ENCODE measurements at regions not wholly inside any gene's neighbourhood (a gene's known extent, or its start where the extent isn't known, plus 50 kb on each side); places are given as distances from the start of the nearest gene placed in this dataset.

DNA sequence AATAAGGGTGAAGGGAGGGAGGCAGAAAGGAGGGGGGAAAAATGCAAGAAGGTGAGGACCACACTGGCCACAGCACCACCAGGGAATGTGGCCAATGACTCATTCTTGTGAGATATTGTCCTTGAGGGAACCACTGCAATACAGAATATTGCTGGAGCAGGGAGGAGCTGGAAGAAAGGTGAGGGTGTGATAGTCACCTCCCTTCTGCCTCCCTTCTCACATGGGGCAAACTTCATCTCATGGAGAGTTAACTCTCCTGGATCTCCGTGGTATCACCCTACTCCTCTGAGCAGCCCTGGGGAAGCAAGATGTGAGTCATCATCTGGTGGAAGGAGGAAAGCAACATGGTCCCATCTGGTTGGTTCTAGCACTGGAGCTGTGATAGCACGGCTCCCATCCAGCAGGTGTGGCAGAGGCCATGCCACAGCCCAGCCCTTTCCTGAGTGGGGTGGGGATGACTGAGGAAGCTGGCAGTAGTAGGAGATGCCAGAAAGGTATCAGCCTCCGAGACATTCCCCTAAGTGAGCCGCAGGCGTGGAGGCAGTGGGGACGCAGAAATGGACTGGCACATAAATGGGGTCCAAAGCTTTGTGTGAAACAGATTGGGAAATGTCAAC, 115.9 kb upstream of the LPP start:
- Histone ChIP-seq H3K4me1 (ENCODE audit: control insufficient read depth, insufficient read depth, low read length) (no peaks in the 10 kb centered on the region), H3K36me3 (ENCODE audit: control insufficient read depth in 2 of 2, insufficient read depth in 1 of 2, low read length in 2 of 2) (no peaks in the 10 kb centered on the region), H3K4me3 (ENCODE audit: low read depth, low read length) (no peak overlapping the region), H3K9me3 (ENCODE audit: control insufficient read depth, insufficient read depth, low read depth, low read length) (no peaks in the 10 kb centered on the region), H3K27ac (ENCODE audit: extremely low read depth, low read depth, low read length) (no peak overlapping the region)
- ChIA-PET POLR2A (no interaction called here), CTCF (interaction anchor here (0.8 to 1.8 kb wide), 2 partner anchors 19 to 917 kb away, joined by 3 to 7 read pairs; no protein-coding TSS in a partner anchor)
- 0 out of 2 replicates have a peak, but pooled peaks have one; percentile 38 for TF ChIP-seq SCRT2 (tag by site-specific recombination; IDR thresholded peaks at IDR 0.05)
- TF ChIP-seq, protein P1, sequence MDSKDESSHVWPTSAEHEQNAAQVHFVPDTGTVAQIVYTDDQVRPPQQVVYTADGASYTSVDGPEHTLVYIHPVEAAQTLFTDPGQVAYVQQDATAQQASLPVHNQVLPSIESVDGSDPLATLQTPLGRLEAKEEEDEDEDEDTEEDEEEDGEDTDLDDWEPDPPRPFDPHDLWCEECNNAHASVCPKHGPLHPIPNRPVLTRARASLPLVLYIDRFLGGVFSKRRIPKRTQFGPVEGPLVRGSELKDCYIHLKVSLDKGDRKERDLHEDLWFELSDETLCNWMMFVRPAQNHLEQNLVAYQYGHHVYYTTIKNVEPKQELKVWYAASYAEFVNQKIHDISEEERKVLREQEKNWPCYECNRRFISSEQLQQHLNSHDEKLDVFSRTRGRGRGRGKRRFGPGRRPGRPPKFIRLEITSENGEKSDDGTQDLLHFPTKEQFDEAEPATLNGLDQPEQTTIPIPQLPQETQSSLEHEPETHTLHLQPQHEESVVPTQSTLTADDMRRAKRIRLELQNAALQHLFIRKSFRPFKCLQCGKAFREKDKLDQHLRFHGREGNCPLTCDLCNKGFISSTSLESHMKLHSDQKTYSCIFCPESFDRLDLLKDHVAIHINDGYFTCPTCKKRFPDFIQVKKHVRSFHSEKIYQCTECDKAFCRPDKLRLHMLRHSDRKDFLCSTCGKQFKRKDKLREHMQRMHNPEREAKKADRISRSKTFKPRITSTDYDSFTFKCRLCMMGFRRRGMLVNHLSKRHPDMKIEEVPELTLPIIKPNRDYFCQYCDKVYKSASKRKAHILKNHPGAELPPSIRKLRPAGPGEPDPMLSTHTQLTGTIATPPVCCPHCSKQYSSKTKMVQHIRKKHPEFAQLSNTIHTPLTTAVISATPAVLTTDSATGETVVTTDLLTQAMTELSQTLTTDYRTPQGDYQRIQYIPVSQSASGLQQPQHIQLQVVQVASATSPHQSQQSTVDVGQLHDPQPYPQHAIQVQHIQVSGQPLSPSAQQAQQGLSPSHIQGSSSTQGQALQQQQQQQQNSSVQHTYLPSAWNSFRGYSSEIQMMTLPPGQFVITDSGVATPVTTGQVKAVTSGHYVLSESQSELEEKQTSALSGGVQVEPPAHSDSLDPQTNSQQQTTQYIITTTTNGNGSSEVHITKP (tag by site-specific recombination; IDR thresholded peaks at IDR 0.05) = peak; percentile 90
- TF ChIP-seq ZNF398 (tag by site-specific recombination; IDR thresholded peaks at IDR 0.05) = peak; percentile 47; the same call in 1 of the 2 replicates
- 0 out of 2 replicates have a peak, but pooled peaks have one; percentile 29 for TF ChIP-seq WT1 (tag by site-specific recombination; IDR thresholded peaks at IDR 0.05)
- TF ChIP-seq ZNF449 (tag by site-specific recombination; IDR thresholded peaks at IDR 0.05) = no peak
- TF ChIP-seq YY2 (tag by site-specific recombination; IDR thresholded peaks at IDR 0.05) = no peak
- TF ChIP-seq, protein P2, sequence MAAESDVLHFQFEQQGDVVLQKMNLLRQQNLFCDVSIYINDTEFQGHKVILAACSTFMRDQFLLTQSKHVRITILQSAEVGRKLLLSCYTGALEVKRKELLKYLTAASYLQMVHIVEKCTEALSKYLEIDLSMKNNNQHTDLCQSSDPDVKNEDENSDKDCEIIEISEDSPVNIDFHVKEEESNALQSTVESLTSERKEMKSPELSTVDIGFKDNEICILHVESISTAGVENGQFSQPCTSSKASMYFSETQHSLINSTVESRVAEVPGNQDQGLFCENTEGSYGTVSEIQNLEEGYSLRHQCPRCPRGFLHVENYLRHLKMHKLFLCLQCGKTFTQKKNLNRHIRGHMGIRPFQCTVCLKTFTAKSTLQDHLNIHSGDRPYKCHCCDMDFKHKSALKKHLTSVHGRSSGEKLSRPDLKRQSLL (tag by site-specific recombination; IDR thresholded peaks at IDR 0.05) = no peak
- TF ChIP-seq KLF17 (tag by site-specific recombination; IDR thresholded peaks at IDR 0.05) = peak; percentile 85
- no peak for TF ChIP-seq PRDM1 (tag by site-specific recombination; IDR thresholded peaks at IDR 0.05)

DNA sequence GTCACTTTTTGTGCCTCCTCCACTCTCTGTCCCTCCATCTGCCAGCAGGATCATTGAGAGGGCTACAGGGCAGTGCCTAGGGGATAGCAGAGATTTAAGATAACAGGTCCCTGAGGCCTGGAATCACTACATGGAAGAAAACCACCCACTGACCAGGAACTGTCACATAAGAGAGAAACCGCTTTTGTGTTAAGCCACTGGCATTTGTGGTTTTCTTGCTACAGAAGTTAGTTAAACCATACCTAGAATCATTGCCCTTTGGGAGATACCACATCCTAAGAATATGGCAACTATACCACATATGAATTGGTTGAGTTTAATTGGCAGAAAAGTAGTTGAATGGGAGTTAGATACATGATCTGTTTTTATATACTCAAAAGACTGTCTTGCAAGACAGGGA, 112.8 kb upstream of the LPP start:
- no peak for TF ChIP-seq ZNF623 (tag by site-specific recombination; IDR thresholded peaks at IDR 0.05)
- no peak for TF ChIP-seq KLF7 (tag by site-specific recombination; IDR thresholded peaks at IDR 0.05; ENCODE audit: borderline replicate concordance)
- no peak for TF ChIP-seq PRDM1 (tag by site-specific recombination; IDR thresholded peaks at IDR 0.05)
- TF ChIP-seq ZNF37A (tag by site-specific recombination; IDR thresholded peaks at IDR 0.05) = no peak
- no peak for TF ChIP-seq GLI2 (tag by site-specific recombination; IDR thresholded peaks at IDR 0.05; ENCODE audit: borderline replicate concordance, low read depth)
- TF ChIP-seq, protein P3, sequence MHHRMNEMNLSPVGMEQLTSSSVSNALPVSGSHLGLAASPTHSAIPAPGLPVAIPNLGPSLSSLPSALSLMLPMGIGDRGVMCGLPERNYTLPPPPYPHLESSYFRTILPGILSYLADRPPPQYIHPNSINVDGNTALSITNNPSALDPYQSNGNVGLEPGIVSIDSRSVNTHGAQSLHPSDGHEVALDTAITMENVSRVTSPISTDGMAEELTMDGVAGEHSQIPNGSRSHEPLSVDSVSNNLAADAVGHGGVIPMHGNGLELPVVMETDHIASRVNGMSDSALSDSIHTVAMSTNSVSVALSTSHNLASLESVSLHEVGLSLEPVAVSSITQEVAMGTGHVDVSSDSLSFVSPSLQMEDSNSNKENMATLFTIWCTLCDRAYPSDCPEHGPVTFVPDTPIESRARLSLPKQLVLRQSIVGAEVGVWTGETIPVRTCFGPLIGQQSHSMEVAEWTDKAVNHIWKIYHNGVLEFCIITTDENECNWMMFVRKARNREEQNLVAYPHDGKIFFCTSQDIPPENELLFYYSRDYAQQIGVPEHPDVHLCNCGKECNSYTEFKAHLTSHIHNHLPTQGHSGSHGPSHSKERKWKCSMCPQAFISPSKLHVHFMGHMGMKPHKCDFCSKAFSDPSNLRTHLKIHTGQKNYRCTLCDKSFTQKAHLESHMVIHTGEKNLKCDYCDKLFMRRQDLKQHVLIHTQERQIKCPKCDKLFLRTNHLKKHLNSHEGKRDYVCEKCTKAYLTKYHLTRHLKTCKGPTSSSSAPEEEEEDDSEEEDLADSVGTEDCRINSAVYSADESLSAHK (tag by site-specific recombination; IDR thresholded peaks at IDR 0.05) = no peak
- TF ChIP-seq ZNF302 (tag by site-specific recombination; IDR thresholded peaks at IDR 0.05; ENCODE audit: low read depth) = no peak
- TF ChIP-seq TRIM28 (IDR thresholded peaks at IDR 0.05; ENCODE audit: borderline replicate concordance, low read length) = no peak
- no peak for TF ChIP-seq ZNF544 (tag by site-specific recombination; IDR thresholded peaks at IDR 0.05)
- no peak for TF ChIP-seq ZNF426 (tag by site-specific recombination; IDR thresholded peaks at IDR 0.05)
- no peak for TF ChIP-seq ZFP37 (tag by site-specific recombination; IDR thresholded peaks at IDR 0.05)
- ChIA-PET POLR2A (no interaction called here), CTCF (interaction anchor here (0.7 kb wide), 1 partner anchor 131 kb away, joined by 4 read pairs; no protein-coding TSS in a partner anchor)
- H3K9me3 ChIP-seq (ENCODE audit: control insufficient read depth, insufficient read depth, low read depth, low read length) = no peaks in the 10 kb centered on the region
- H3K4me3 ChIP-seq (ENCODE audit: low read depth, low read length) = no peak overlapping the region
- no peaks in the 10 kb centered on the region for H3K36me3 ChIP-seq (ENCODE audit: control insufficient read depth in 2 of 2, insufficient read depth in 1 of 2, low read length in 2 of 2)
- no peak overlapping the region for H3K27ac ChIP-seq (ENCODE audit: extremely low read depth, low read depth, low read length)
- H3K4me1 ChIP-seq (ENCODE audit: control insufficient read depth, insufficient read depth, low read length) = no peaks in the 10 kb centered on the region

Data from HEK293 (cell line).